KMS-11 (cell line): ENCODE measurements at regions not wholly inside any gene's neighbourhood (a gene's known extent, or its start where the extent isn't known, plus 50 kb on each side); places are given as distances from the start of the nearest gene placed in this dataset.
A peak's percentile ranks its signal among the peaks of the same experiment; 100 is the strongest.

ENCODE experiments used
- H2AFZ ChIP-seq: fragments of 200-600 bp; sonication (generic); 2 replicates; pipeline ENCODE4 v1.6.1; 2016; ENCODE audit warnings: antibody characterized with exemption, mixed run types, low read depth
- H3K27ac ChIP-seq: fragments of 200-600 bp; sonication (generic); 2 replicates; pipeline ENCODE4 v1.6.1; 2016; ENCODE audit warnings: mild to moderate bottlenecking, mixed run types
- H3K27me3 ChIP-seq: fragments of 200-600 bp; sonication (generic); 2 replicates; pipeline ENCODE4 v1.6.1; 2017; ENCODE audit warnings: mild to moderate bottlenecking, low read depth, mixed run types, moderate library complexity; ENCODE audit not compliant: insufficient read depth
- H3K36me3 ChIP-seq: fragments of 200-600 bp; sonication (generic); 2 replicates; pipeline ENCODE4 v1.6.1; 2017; ENCODE audit warnings: mild to moderate bottlenecking, mixed run types; ENCODE audit not compliant: insufficient read depth
- H3K4me1 ChIP-seq: fragments of 200-600 bp; sonication (generic); 2 replicates; pipeline ENCODE4 v1.6.1; 2016; ENCODE audit warnings: mild to moderate bottlenecking, low read depth, mixed run types; ENCODE audit not compliant: poor library complexity, severe bottlenecking
- H3K4me2 ChIP-seq: fragments of 200-600 bp; sonication (generic); 2 replicates; pipeline ENCODE4 v1.7.0; 2016; ENCODE audit warnings: mild to moderate bottlenecking, mixed run types
- H3K4me3 ChIP-seq: fragments of 200-600 bp; sonication (generic); IDR thresholded peaks from 2 replicates; pipeline ENCODE4 v1.6.1; 2017; ENCODE audit warnings: low read depth, low read length, mixed read lengths; ENCODE audit not compliant: insufficient read depth
- H3K79me2 ChIP-seq: fragments of 200-600 bp; sonication (generic); 2 replicates; pipeline ENCODE4 v1.6.1; 2016; ENCODE audit warnings: low read depth, mixed run types; ENCODE audit not compliant: insufficient read depth
- H3K9ac ChIP-seq: fragments of 200-600 bp; sonication (generic); 2 replicates; pipeline ENCODE4 v1.6.1; 2016; ENCODE audit warnings: mild to moderate bottlenecking, mixed run types
- H4K20me1 ChIP-seq: fragments of 200-600 bp; sonication (generic); 2 replicates; pipeline ENCODE4 v1.6.1; 2016; ENCODE audit warnings: mild to moderate bottlenecking, mixed run types; ENCODE audit not compliant: insufficient read depth
- CTCF ChIP-seq: fragments of 200-600 bp; sonication (generic); conservative IDR thresholded peaks from 2 replicates; pipeline ENCODE4 v1.6.1; 2017; ENCODE audit warnings: low read depth, mild to moderate bottlenecking, antibody characterized with exemption, low read length, moderate library complexity, mixed read lengths

GRCh38 chr12:67193704-67194103 lies 75.5 kb upstream of the CAND1 start:
- Histone ChIP-seq H3K4me2 (no peak overlapping the region), H3K27ac (no peak overlapping the region), H3K4me3 (no peak overlapping the region), H2AFZ (no peak overlapping the region), H3K36me3 (no peaks in the 10 kb centered on the region), H3K27me3 (no peaks in the 10 kb centered on the region), H4K20me1 (no peaks in the 10 kb centered on the region), H3K4me1 (no peaks in the 10 kb centered on the region), H3K79me2 (no peaks in the 10 kb centered on the region), H3K9ac (no peak overlapping the region)
- TF ChIP-seq CTCF: no peak

- no peaks in the 10 kb centered on the region for H3K27me3 ChIP-seq
- H3K79me2 ChIP-seq: no peaks in the 10 kb centered on the region
- H4K20me1 ChIP-seq: no peaks in the 10 kb centered on the region
- no peak overlapping the region for H3K4me3 ChIP-seq
- no peak overlapping the region for H2AFZ ChIP-seq
- no peak overlapping the region for H3K9ac ChIP-seq
- no peak overlapping the region for H3K27ac ChIP-seq
- no peak overlapping the region for H3K4me2 ChIP-seq
- no peak for TF ChIP-seq CTCF
- peaks cover 13% of the 10 kb centered on the region for H3K4me1 ChIP-seq
- H3K36me3 ChIP-seq: no peaks in the 10 kb centered on the region
Measured at GRCh38 chr12:67200386-67200785, 68.8 kb upstream of the CAND1 start.

GRCh38 chr12:67202011-67202677 lies 67.0 kb upstream of the CAND1 start:
- Histone ChIP-seq H3K9ac (no peak overlapping the region), H3K4me1 (peaks cover 13% of the 10 kb centered on the region), H3K36me3 (no peaks in the 10 kb centered on the region), H3K27ac (peak overlapping the region; percentile 0; the same call in 1 of the 2 replicates), H3K4me3 (no peak overlapping the region), H3K79me2 (no peaks in the 10 kb centered on the region), H2AFZ (peak overlapping the region; percentile 7; the same call in 1 of the 2 replicates), H3K27me3 (no peaks in the 10 kb centered on the region), H3K4me2 (peak overlapping the region; percentile 2; the same call in 1 of the 2 replicates), H4K20me1 (no peaks in the 10 kb centered on the region)
- no peak for TF ChIP-seq CTCF

- H3K79me2 ChIP-seq: no peaks in the 10 kb centered on the region
- no peak overlapping the region for H3K9ac ChIP-seq
- H3K36me3 ChIP-seq: no peaks in the 10 kb centered on the region
- peak overlapping the region; percentile 2; the same call in 1 of the 2 replicates for H3K4me2 ChIP-seq
- H3K27ac ChIP-seq: peak overlapping the region; percentile 0; the same call in 1 of the 2 replicates
- H2AFZ ChIP-seq: peak overlapping the region; percentile 7; the same call in 1 of the 2 replicates
- H3K4me1 ChIP-seq: peaks cover 13% of the 10 kb centered on the region
- TF ChIP-seq CTCF: no peak
- no peaks in the 10 kb centered on the region for H4K20me1 ChIP-seq
- no peaks in the 10 kb centered on the region for H3K27me3 ChIP-seq
- H3K4me3 ChIP-seq: no peak overlapping the region
Measured at GRCh38 chr12:67202678-67203012, 66.5 kb upstream of the CAND1 start.
